GM18502 (cell line): ENCODE measurements at regions not wholly inside any gene's neighbourhood (a gene's known extent, or its start where the extent isn't known, plus 50 kb on each side); places are given as distances from the start of the nearest gene placed in this dataset.

Source experiments
- ATAC-seq: cut with Tn5 transposase; IDR thresholded peaks from one replicate; pipeline ENCODE4 v1.9.1; 2021; ENCODE audit warnings: mild to moderate bottlenecking; ENCODE audit not compliant: unreplicated experiment, poor library complexity

DNA sequence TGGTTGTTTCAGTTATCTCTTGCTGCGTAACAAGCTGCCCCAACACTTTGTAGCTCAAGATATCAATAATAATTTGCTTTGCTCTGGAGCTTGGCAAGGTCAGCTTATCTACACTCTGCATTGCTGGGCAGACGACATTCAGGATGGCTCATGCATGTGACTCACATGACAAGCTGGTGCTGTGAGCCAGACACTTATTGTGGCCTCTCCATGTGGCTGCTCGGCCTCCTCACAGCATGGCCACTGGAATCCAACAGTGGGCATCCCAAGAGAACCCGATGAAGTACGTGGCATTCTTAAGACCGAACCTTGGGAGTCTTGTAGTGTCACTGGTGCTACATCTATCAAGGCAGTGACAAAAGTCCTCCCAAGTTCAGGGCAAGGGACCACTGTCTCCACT is 94.2 kb upstream of the MVB12B start:
- no peak for ATAC-seq

DNA sequence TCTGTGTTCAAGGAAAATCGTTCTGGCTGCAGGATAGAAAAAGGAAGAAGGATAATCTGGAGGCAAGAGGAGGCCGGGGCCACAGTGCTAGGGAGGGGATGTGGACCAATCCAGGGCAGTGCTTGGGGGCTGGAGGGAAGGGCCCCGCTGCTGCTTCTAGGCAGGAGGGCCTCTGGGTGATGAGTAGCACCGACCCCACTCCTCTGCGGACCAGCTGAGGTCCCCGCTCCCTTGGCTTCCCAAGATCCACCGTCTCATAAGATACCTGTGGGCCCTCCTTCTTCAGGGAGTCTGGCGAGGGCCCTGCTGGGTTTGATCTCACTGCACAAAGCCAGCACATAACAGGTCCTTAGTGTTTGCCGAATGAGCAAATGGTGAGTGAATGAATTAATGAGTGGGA is 93.5 kb upstream of the MVB12B start:
- no peak for ATAC-seq

DNA sequence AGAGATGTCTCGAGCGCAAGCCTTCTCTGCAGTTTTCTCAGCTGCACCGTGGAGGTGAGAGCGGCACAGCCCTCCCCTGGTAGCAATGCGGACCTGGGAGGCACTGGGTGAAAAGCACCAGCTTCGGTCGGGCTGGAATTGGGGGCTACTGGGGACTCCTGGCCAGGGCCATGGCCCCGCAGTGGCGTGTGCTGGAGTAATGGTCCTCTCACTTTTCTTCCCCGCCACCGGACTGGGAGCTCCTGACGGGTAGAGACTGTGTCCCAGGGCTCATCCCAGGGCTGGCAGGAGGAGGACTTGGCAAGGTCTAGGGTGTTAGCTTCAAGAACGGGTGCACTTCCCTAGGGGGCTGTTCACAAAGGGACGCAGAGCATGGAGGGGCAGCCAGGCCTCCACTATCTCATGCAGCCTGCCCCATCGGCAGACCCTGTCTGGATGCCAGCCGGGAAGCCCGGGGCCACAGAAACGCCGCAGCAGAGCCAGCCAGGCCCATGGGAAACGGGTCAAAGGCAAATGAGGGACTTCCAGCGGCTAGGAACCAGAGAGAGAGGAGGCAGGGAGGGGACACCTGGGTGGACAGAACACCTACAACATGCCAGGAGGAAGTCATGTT is 92.6 kb upstream of the MVB12B start:
- no peak for ATAC-seq

DNA sequence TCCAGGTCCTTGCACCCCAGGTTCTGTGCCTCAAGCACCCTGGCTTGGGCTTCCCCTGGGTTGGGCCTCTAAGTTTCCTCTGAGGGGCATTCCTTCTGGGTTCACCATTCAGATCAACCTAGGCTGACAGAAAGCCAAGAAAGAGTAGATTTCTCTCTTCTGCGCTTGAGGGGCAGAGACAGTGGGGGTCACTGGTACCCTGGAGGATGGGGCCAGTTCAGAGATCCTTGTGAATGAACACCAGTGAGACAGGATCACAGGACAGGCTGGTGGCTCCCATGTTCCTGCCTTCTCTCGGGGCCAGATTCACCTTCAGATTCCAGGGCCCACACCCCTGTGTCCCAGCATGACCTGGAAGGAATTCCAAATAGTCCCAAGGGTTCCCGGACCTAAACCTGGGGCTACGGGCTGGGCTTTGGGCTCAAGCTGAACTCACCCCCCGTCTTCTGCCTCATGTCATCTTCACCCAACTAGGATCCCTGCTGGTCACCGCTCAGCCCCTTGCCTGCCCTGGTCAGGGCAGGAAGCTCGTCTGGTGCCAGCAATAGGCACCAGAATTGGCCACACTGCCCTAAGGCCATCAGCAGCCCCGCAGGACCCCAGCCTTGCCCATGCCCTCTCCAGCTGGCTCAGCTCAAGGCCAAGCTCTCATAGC is 91.8 kb upstream of the MVB12B start:
- ATAC-seq = no peak

DNA sequence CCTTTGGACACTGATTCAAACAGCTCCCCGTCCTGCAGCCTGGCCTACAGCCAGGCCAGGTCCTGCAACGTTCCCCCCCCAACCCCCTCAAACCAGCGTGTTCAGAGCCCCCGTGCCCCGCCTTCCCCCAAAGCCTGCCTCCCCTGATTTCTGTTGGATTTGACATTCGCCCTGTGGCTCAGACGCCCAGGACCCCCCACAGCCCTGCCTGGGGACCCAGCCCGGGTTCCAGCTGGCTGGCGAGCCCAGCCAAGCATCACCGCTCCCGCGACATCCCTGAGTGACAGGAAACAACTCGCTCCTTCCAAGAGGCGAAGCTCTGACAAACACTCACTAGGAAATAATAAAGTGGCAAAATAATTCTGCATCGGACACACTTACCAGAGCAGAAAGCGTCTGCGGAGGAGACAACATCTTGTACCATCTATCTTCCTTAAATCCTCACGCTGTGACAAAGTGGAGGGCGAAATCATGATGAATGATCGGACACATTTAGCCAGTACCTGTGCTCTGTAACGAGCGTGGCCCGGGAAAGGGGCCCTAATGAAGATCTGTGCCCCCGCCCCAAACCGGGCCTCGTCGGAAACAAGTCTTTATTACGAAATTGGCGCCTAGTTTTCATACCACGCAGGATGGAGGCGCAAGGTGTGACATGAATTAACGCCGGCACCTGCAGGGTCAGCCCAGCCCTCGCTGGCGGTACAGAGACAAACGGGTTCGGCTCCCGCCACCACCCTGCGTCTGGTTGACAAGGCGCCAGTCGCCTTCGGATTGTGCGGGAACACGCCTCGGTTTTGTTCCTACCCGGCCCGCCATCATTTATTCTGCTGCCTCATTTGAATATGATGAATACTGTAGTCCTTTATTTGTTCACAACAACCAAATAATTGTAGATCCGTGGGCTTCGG is 91.0 kb upstream of the MVB12B start:
- ATAC-seq = no peak

DNA sequence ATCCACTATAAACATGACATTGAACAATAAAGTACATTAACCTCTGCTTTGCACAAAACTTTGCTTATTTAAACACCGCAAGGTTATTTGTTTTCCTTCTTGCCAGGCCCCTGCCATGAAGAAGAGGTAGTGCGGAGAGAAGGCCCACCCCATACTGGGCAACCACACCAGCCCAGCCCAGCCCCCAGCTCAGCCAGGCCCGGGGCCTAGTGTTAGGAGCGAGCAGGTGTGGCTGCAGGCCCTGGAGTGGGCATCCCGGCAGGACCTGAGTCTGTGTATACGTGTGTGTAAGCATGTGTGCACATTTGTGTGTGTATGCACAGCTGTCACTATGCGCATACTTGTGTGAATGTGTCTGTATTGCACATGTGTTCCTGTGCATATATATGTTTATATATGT is 90.4 kb upstream of the MVB12B start:
- ATAC-seq = no peak

DNA sequence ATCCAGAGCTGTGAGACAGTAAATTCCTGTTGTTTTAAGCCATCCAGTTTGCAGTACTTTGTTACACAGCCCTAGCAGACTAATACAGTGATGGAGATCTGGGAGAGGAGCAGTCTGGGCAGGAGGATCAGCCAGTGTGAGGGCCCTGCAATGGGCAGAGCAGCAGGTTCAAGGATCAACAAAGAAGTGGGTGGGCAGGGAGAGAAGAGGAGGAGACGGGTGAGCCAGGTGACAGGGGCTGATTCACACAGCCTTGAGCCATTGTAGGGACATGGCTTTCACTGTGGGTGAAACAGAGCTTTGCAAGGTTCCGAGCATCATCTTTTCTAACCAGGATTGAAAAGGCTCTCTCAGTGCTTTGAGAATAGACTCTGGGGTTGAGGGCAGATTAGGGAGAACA is 88.2 kb upstream of the MVB12B start:
- ATAC-seq = no peak

DNA sequence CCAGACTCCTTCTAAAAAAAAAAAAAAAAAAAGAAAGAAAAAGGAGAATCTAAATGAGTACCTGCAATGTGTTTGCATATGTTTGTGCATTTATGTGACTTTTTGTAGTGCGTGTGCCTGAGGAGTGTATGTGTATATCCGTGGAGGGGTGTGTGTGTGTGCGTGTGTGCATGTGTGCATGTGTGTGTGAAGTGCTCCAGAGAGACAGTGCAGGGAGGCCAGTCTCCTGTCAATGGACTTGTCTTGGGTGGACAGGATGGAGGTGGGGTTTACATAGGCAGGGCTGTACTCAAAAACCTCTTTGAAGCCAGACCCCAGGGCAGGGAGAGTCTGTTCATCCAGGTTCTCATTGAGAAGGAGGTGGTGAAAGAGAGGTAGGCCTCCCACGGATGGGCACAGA is 87.1 kb upstream of the MVB12B start:
- no peak for ATAC-seq

DNA sequence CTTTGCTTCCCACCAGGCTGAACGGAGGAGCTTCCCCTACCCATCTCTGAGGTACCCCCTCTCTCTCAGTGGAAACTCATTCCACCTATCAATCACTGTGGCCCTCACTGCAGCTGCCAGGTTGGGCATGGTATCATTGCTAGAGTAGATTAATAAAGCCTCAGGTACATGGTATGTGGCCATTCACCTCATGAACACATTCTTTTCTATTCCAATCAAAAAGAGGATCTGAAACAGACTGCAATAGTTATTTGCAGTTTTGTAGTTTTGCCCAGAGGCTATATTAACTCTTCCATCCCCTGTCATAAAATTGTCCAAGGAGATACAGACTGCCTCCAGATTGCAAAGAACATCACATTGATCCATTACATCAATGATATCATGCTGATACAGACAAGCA is 85.8 kb upstream of the MVB12B start:
- no peak for ATAC-seq

DNA sequence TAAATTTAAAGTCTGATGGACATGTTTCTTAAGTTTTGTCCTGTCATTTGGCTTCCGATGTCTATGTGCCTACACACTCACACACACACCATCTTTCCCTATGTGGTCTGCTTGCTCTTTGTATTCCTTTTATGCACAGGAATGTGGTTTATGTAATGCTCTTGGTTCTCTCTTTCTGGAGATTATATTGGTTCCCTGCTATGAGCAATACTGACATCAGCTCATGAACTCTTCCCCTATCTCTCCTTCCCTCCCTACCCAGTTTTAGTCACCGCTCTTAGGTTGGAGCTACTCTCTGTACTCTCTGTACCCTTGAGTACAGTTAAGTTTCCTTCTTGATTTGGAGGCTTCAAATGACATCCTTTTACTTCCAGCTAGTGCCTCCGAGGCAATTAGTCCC is 77.9 kb upstream of the MVB12B start:
- ATAC-seq = no peak

DNA sequence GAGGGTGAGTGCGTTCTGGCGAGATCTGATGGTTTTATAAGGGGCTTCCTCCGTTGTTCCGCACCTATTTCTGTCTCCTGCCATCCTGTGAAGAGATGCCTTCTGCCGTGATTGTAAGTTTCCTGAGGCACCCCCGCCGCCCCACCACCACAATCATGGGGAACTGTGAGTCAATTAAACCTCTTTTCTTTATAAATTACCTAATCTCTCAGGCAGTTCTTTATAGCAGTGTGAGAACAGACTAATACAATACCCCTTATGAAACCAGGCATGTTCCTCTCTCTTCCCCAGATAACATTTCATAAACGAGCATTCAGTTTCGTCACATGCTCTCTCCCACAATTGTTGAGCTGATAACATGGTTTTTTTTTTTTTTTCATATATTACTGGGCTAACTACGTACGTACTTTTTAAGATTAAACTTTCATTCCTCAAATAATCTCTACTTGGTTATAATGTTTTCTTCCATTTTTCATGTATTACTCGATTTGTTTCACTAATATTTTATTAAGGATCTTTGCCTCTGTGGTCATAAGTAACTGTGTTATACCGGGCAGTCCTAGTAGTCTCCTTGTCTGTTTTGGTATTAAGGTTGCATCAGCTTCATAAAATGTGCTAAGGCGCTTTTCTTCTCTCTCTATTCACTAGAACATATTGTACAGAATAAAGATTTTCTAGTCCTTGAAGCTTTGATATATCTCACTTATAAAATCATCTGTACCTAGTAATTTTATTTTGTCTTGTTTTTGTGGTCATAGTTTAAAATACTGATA is 64.9 kb upstream of the MVB12B start:
- ATAC-seq = no peak

DNA sequence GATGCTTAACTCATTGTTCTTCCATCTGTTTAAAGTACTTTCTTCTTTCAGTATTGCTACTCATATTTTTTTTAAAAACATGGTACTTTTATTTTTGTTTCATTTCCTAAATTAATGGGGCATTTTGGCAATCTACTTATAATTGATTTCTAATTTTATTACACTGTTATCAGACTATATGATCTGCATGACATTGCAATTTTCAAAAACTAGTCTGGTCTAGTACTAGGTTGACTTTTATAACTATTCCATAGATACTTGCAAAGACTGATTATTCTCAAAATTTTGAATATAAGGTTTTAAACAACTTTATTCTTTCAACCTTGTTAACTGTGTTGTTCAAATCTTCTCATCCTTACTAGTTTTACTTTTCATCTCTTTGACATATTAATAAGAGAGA is 63.9 kb upstream of the MVB12B start:
- ATAC-seq = no peak

DNA sequence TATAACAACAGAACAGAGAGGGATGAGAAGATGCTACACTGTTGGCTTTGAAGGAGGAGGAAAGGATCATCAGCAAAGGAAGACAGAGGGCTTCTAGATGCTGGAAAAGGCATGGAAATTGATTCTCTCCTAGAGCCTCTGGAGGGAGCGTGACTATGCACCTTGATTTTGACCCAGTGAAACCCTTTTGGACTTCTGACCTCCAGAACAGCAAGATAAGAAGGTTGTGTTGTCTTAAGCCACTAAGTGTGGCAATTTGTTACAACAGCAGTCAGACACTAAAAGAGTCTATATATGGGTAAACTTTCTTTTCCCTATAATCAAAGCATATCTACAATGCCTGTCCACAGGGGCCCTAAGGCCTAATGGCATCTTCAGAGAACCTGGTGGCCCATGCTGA is 56.1 kb upstream of the MVB12B start:
- no peak for ATAC-seq

DNA sequence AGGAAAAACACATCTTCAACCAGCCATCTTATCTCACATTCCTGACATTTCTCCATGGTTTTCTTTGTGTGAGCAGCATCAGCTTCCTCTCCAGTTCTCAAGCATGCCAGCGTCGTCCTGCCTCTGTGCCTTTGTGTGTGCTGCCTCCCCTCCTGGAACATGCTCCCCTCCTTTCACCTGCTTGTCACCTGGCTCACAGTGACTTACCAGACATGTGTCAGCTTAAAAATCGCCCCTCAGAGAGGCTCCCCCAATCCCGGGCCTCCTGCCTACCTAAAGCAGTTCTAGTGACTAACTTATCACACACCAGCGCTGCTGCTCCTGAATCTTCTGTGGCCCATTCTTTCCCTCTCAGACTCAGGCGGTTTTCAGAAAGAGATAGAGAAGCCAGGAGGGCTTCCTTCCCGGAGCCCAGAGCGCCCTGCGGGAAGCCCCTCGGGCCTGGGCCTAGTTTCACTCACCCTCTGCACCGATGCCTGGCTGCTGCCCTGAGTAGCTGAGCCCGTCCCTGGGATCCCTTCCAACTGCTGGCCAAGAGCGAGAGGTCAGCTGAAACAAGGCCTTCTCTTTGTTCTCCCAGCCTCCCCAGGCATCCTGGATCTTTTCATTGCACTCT is 51.1 kb upstream of the MVB12B start:
- ATAC-seq = no peak

DNA sequence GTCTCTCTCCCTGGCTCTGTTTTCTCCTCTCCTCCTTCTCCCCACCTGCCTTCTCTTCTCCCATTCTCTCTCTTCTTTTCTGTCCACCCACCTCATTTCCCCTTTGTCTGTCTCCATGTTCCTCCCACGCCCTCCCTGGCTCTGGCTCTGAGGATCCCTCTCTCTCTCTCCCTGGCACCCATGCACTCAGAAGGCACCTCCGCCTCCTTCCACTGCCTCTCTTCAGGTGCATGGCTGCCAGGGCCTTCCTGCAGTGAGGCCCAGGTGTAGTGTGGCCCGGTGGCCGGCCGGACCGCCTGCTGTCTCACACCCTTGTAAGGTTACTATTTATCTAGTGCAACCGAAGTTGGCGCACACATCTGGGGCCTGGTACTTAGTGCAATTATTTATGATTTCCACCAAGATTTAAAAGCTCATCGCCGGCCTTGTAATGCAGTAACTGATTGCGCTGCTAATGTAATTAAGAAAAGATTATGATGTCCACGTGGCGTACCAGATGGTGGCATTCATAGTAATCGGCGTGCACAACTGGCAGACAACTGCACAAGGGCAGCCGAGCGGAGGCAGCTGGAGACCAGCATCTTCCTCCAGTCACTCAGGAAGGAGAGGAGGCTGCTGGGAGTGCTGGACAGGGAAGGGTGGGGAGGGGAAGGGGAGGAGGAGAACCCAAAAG is 50.4 kb upstream of the MVB12B start:
- no peak for ATAC-seq
